IPS-NIHi11 (cell line): ENCODE measurements at regions not wholly inside any gene's neighbourhood (a gene's known extent, or its start where the extent isn't known, plus 50 kb on each side); places are given as distances from the start of the nearest gene placed in this dataset.

Experiments used
- DNase-seq: peaks from one replicate; pipeline ENCODE4 v3.0.0; 2012; ENCODE audit warnings: mixed read lengths, low spot score

GRCh38 chr10:70966646-70967553 is 78.5 kb upstream of the PCBD1 start:
- DNase-seq: no peak

- DNase-seq: peak; percentile 51
These were observed 79.5 kb upstream of the PCBD1 start for GRCh38 chr10:70967591-70968587.

DNA sequence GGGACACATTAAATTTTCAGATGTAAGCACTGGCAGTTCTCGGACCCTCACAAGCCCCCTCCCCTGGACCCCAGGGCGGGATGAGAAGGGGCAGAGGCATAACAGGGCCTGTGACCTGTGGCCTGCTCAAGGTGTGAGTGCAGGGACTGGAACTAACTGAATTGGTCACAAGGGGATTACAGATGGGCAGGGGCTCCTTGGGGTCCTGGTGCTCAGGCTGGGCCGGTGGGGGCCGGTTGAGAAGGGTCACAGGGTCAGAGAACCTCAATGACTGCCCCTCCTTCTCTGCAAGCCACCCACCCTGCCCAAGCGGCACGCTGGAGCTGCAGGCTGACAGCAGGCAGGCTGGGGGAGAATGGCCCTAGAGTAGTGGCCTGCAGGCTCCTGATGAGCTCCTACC is 80.8 kb upstream of the PCBD1 start:
- DNase-seq: no peak

GRCh38 chr10:70970830-70971229 is 82.5 kb upstream of the PCBD1 start:
- DNase-seq: peak; percentile 69

DNA sequence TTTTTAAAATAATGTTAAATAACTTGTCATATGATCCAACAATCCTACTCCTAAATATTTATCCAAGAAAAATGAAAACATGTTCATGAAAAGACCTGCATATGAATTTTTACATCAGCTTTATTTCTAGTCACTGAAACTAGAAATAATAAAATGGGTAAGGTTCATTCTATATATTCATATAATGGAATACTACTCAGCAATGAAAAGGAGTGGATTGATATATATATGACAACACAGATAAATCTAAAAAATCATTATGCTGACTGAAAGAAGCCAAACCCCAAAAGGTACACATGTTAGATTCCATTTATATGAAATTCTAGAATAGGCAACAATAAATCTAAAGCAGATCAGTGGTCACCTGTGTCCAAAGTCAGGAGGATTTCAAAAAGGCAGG is 84.9 kb upstream of the PCBD1 start:
- no peak for DNase-seq

DNA sequence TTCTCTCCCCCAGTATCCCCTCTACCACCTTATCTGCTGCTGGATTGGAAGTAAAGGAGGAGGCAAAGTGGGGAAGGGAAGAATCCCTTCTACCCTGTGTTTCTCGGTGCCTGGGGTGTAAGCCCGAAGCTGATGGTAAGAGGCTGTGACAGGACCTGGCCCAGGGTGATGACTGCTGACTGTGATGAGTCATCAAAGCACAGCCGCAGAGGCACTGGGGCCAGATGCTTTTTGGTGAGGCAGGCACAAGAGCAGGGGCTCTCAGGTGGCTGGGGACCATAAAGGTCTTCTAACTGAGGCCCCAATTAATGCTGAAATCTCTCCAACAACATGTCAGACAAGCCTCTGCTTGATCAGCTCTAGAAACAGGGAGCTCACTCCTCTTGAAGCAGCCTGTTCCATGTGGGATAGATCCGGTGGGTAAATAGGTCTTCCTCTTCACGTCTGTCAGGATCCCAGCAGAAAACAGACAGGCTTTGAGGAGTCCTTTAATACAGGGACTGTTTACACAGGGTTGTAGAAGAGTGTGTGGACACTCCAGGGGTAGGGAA is 86.1 kb upstream of the PCBD1 start:
- no peak for DNase-seq

- DNase-seq: no peak
These were observed 86.6 kb upstream of the PCBD1 start for GRCh38 chr10:70974920-70975319.

DNA sequence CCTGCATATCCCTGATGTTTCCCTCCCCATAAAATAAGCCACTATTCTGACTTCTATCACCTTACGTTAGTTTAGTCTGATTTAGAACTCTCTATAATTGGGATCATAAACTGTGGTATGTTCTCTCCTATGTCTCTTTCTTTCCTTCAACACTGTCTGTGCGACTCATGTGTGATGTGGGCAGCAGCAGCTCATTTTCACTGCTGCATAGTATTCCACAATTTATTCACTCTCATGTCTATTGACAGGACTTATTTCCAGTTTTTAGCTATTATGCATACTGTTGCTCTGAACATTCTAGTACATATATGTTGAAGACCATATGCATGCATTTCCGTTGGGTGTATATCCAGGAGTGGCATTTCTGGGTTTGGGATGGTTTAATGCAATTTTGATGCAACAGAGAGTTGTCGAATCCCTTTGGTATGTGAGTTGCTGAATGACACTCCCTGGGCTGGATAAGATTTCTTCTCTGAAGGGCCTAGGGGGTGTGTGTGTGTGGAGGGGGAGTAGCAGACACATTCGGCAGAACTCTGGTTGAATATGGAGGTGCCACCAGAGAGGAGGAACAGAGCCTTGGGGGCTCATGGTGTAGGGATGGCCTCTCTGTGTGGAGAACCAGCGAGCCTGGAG is 87.8 kb upstream of the PCBD1 start:
- no peak for DNase-seq

- no peak for DNase-seq
These were observed 89.3 kb upstream of the PCBD1 start for GRCh38 chr10:70977625-70978024.

GRCh38 chr10:70978181-70978580 is 89.8 kb upstream of the PCBD1 start:
- DNase-seq: no peak

DNA sequence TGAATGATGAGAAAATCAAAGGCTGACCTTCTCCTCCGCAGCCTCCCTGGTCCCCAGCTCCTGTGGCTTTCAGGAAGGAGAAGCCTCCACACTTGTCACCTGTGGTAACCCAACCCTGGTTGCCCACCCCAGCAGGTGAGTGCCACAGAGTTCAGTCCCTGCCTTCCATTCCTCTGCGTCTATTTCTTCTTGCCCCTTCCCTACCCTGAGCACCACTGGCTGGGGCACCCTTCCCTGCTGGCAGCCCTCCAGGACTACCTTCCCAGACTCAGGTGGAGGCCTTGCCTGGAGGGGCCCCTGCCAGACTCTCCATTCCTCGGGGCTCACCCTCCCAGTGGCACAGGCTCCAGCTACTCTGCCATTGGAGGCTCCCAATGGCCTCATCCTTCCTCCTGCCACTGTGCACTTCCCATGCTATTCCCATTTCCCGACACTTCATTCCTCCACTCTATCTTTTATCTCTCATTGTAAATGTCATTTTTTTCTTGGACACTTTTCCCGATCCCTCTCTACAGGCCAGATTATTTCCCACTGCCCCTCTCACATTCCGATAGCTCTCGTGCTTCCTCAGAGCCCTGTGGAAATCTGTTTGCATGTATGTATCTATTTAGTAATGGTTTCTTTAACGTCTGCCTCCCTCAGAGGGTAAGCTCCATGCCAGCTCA is 90.6 kb upstream of the PCBD1 start:
- no peak for DNase-seq

DNA sequence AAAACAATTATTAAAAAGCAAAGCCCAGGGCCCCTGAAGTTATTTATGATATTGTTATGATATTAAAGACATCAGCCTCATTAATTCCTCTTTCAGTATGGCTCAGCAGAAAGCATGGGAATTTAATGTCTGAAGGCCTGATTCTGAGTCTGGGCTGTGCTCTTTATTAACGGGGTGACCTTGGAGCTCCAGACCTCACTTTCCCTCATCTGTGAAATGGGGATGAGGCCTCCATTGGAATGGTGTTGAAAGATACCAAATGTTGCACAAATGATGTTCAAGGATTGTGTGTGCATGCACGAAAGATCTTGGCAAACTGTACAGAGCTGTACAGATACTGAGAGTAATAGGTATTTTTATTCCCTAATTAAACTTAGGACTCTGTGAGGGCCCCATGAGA is 92.3 kb upstream of the PCBD1 start:
- no peak for DNase-seq

- DNase-seq: no peak
These were observed 92.9 kb upstream of the PCBD1 start for GRCh38 chr10:70981171-70981836.

- DNase-seq: no peak
These were observed 93.6 kb upstream of the PCBD1 start for GRCh38 chr10:70981936-70982335.

GRCh38 chr10:70982443-70982842 is 94.1 kb upstream of the PCBD1 start:
- no peak for DNase-seq

GRCh38 chr10:70984986-70985722 is 96.8 kb upstream of the PCBD1 start:
- DNase-seq: no peak

DNA sequence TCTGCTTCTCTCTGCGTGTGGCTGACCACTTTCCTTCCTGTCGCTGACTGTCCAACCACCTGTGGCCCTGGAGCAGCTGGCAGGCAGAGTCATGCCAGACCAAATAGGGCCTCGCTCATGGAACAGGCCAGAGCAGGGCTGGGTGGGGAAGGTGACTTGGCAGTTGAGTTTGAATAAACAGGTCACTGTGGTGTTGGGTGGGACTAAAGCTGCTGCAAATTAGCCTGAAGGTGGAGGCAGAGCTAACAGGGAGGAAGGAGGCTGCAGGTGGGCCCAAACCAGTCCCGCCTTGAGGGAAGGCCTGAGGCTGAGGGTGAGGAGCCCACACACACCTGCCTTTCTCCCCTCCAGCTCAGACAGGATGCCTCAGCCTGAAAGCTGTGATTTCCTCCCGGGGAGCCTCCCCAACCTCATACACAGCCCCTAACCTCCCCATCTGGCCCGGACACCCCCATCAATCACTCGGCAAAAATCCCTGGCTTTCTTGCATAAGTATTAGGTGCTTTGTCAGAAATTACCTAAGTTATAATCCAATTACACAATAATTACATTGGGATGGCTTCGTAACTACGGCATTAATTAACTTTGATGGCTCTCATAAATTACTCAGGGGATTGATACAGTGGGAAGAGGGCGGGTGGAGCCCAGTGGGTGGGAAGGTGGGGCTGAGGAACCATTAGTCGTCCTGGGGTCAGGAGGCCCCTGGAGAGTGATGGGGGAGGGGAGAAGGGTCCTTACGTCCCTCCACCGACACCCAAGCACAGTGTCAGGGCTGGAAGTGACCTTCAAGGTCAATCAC is 97.7 kb upstream of the PCBD1 start:
- DNase-seq: peak; percentile 26

GRCh38 chr10:70986623-70986950 is 98.2 kb upstream of the PCBD1 start:
- no peak for DNase-seq

DNA sequence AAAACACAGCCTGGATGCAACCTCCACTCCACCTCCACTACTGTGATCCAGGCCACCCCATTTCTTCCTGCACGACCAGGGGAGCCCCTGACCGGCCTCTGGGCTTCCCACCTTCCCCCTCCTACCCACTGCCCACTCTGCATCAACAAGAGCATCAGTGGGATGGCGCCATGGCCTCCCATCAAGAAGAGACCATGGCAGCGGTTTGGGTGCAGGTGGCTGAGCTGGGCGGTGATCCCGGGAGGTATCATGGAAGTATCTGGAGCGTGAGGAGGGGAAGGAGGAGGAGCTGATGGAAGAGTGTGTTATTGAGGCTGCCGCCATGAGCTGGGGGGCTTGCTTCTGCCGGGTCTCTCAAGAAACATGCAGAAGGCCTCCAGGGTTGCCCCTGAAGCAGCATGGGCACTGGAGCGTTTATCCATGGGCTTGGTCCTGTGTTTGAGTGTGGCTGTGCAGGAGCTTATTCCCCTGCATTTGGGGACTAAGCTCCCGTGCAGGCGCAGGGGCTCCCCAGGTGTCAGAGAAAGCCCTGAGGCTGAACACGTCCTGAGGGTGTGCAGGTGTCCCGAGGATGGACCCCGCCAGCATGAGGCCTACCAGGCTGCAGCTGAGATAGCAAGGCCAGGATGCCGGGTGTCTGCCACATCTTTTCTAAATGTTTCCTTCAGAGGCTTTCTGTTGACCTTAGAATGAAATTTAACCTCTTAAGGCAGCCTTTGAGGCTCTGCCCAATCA is 99.2 kb upstream of the PCBD1 start:
- no peak for DNase-seq
